GM21717 (cell line): ENCODE measurements at regions not wholly inside any gene's neighbourhood (a gene's known extent, or its start where the extent isn't known, plus 50 kb on each side); places are given as distances from the start of the nearest gene placed in this dataset.

Source experiments
- ATAC-seq: cut with Tn5 transposase; IDR thresholded peaks from one replicate; pipeline ENCODE4 v1.9.1; 2021; ENCODE audit warnings: mild to moderate bottlenecking, moderate library complexity; ENCODE audit not compliant: unreplicated experiment

DNA sequence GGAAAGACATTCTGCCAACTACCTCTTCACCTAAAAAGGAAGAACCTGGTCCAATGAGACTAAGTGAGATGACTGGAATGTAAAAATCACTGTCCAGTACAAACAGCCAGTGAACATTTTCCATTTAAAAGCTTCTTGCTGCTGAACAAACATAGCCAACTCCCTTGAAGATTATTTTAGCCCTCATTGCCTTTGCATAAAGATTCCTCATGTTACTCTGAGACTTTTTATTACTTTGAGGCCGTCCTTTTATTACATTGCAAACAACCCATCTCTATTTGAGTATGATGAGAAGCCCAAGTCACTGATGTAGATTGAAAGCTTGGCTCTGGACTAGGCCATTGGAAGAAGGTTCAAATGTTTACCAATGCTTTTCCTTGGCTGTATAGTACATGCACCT, 649.8 kb downstream of the CETN3 start:
- no peak for ATAC-seq

DNA sequence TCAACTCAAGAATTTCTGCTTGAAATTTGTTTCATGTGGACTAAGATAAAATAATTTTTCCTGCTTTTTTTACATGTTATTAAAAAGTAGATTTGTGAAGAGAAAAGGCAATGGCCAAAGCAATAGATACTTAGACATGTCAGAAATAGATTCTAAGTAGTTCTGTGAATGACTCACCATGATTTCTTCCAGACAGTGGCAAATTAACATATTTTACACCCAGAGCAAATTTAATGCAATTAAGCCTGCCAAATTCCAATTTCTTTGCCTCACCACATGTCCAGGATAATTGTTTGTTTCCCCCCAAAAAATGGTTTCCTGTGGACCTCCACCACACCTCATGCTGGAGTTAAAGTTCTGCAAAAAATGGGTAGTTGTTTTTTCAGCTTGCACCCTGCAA, 651.4 kb downstream of the CETN3 start:
- ATAC-seq = no peak

GRCh38 chr5:89756955-89757354, 652.6 kb downstream of the CETN3 start:
- ATAC-seq = no peak

DNA sequence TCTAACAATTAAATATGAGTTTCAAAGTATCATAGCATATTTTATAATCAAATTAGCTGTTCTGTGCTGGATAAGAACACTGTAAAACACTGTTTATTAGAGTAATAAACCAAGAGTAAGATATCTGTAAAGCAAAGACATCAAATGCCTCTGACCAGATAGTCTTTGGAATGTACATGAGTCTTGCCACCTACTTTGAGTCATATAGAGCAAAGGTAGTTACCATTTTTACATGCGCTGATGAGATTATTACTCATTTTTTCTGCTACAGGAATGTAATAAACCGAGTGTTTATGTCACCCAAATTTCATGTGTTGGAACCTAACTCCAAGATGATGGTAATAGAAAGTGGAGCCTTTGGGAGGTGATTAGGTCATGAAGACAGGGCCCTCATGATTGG, 654.5 kb downstream of the CETN3 start:
- ATAC-seq = no peak

- ATAC-seq = no peak
These were observed 674.5 kb downstream of the CETN3 start for GRCh38 chr5:89735082-89735481.

- no peak for ATAC-seq
These were observed 675.8 kb downstream of the CETN3 start for GRCh38 chr5:89733772-89734171.

DNA sequence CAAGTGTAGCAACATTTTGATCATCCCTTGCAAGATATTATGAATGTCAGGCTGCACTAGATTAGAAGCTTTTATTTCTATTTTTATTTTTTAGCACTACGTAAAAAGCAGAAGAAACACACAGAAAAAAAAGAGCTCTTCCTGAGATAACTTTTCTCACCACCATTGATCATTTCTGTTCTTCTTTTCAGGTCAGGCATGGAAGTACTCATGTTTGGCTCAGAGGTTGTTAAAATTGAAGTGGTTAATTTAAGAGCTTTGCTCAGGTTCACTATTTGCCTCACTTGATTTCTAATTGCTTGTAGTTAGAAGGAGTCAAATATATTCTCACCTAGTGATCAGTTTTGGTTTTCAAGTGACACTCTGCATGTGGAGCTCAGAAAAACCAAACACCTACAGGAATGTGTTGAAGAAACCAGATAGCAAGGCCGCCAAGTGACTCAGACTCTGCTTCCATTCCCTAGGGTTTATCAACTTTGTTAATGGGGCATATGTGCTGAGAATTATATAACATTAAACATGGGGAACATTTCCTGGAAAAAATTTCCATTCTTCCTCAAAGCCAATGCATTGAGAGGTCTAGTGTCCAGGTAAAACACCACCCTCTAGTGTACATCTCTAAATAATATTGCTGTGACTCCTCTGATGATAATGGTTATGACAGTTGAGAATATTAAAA, 679.8 kb downstream of the CETN3 start:
- ATAC-seq = no peak

DNA sequence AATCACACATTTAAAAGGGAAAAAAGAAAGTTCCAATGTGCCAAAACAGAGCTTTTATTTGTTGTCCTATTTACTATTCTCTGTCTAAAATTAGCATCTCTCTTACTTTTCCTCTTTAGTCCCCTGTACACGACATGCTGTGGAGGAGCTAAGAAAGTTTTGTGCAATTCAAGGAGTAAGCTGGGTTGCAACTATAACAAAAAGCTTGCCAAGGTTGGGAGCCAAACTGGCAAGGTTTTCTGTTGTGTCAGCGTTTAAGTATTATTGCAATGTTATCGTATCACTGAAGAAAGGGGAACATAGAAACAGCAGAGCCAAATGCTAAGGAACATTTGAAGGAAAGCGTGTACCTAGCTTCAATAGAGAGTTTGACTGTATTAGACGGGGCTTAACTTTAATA, 680.8 kb downstream of the CETN3 start:
- ATAC-seq = no peak

DNA sequence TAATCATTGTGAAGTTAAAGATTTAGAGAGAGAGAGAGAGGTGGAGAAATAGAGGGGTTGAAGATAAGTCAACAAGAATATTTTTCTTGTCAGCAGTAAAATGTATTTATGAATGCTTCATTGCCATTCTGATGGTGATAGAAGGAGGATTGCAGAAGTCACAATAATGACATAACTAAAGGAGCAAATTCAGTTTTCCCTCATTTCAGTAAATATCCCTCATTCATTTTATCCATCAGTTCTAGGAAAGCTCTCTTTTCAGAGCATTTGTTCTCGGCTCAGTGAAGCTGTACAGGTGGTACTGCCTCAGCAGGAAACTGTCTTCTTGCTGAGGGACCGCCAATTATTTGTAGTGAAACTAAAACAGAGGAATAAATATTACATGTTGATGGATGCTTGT, 681.4 kb downstream of the CETN3 start:
- no peak for ATAC-seq

DNA sequence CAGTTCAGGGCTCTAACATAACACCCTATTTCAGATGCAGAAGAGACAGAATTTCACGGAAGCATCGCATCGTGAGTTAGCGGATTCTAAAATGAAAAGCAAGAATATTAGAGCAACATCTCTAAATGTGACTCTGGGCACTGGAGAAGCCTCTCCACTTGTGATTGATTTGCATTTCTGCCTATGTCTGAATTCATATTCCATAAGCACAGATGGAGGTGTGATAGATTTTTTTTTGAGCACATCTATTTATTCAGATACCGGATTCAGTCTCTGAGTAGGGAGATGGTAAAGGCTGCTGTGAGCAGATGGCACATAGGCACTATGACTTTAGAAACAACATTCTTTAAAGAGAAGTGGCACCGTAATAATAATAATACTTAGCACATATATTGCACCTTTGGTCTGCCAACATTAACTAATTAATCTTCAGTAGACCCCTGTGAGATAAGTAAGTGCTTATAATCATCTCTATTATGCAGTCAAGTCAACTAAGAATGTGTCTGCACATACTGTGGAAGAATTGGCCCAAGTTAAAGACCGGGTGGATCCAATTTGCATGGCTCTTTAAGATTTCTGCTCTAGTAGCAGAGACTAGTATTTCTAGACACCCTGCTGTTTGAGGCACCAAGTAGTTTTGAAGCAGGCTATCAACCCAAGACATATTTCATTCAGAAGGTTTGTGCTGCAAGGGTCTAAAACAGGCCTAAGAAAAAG, 685.0 kb downstream of the CETN3 start:
- ATAC-seq = no peak

DNA sequence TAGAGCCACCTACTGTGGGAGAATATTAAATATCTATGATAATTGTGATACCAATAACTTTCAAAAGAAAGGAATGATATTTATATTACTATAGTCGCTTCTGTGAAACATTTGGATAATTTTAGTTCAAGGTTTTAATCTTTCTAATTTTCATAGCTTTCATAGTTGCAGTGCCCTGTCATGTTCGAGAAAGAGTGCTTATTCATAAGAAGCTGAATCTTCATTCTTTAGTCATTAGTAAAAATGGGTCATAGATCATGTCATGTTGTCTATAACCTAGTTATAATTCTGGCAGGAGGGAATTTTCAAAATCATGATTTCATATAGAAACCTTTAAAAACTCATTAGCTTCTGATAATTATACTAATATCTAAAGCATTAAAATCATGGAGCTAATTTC, 685.6 kb downstream of the CETN3 start:
- ATAC-seq = no peak

DNA sequence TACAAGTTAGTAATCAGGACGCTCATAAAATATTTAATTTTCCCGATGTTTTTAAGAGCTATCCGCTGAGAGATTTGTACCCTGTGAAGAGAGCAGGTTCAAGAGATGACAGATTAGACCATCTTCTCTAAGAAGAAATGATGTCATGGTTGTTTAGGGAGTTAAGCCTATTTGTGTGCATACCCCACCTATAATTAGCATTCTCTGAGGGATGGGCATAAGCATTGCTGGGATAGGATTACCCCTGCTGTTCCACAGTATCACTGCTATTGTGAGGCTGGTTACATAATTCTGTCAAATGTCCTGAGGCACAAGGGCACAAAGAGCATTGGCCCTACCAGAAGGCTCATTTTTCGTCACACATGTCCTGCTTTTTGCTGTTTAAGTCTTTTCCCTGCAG, 687.0 kb downstream of the CETN3 start:
- ATAC-seq = no peak

GRCh38 chr5:89721931-89722330, 687.6 kb downstream of the CETN3 start:
- ATAC-seq = no peak

DNA sequence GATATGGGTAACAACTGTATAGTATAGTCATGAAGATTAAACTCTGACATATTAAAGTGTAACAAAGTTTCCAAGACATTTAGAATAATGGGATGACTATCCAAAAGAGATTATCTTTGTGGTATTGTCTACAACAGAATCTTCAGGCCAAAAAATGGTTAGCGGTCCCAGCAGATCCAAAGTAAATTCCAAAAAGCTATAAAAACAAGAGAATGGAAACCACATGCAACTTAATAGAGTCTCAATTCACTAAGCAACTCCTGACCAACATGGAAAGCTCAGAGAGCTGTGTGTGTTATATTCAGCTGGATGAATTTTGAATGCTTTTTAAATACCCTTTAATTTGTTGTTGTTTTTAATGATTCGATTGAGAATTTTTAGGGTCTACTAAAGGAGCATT, 688.2 kb downstream of the CETN3 start:
- no peak for ATAC-seq

DNA sequence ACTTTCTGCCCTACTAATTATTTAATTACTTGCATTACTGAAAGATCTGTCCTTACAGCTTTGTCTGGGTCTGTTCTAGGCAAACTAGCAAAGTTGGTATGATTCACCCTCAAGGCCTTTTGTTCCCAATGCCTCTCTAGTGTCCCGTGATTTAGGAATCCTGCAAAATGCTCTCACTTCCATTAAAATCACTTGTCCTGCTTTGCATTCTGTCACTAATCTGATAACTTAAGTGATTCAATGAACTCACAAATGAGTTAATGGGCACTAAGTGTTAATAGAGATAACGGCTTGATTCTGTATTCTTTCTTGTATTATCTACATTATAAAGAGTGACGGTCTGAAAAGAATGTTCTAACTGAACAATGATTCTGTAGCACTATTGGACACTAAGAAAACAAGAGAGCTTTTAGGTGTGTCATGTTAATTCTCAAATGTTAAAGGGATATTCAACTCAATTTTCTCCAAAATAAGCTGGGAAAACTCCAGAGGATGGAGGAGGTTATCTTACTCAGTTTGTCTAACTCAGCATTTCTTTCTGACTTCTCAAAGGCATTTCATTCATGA, 697.3 kb downstream of the CETN3 start:
- ATAC-seq = no peak

DNA sequence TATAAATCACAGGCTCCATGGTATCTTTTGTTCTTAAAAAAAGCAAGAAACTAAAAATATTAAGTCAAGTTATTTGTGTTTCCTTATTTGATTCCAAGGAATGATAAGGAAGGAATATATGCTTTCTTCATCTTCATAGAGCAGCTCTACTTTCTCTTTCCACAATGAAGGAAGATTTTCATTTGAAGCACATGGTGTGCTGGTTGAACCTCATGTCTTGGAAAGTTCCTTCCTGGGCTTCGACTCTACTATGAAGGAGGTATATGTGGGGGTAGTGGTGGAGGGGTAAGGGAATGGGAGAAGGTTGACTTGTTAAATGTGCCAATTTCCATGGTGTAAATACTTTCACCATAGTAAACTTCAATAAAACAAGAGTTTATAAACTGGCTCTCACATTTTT, 698.0 kb downstream of the CETN3 start:
- ATAC-seq = no peak

DNA sequence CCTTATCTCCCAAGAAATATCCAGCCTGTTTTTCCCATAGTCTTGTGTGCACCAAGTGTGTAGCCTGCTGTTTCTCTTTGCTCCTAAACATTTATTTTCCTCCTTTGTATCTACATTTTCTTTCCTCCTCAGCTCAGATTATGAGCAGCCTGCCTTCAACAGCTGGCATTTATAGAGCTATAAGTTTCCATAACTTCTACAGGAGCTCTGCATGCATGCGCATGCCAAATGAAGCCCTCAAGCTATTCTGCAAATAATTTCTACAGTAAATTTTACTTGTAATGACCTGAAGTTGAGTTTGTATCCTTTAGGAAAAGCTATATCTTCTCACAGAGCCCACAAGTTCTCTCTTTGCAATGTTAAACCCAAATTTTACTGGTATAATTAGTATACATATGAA, 699.5 kb downstream of the CETN3 start:
- no peak for ATAC-seq

DNA sequence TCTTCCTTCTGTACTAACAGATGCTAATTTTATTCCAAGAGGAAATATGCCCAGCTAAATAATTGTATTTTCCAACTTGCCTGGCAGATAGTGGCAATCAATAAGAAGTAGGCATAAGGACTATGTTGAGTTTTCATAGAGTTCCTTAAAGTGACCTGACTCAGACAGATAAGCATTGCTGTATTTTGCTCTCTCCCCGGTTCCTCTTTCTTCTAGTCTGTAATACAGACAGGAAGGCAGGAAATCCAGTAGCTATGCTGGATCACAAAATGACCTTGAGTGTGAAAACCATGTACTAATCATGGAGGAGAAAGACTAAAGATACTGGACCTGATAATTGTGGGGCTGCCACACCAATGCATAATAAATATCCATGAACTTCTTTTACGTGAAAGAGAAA, 701.7 kb downstream of the CETN3 start:
- no peak for ATAC-seq

DNA sequence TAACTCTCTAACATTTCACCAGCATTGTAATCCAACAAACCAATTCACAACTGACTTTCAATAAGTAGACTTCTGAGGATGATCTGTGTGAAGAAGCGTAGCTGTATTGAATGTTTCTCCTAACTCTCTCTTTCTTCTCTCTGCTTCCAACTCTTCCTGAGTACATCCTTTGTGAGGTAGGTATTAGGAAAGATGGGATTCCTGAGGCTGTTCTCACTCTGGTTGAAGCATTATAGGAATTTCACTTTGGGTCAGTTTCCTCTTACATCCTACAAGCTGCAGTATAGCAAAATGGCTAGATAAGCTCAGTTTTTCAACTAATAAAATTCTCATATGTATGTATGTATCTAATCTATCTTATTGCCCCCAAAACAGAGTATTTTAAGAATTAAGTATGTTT, 702.8 kb downstream of the CETN3 start:
- ATAC-seq = no peak

DNA sequence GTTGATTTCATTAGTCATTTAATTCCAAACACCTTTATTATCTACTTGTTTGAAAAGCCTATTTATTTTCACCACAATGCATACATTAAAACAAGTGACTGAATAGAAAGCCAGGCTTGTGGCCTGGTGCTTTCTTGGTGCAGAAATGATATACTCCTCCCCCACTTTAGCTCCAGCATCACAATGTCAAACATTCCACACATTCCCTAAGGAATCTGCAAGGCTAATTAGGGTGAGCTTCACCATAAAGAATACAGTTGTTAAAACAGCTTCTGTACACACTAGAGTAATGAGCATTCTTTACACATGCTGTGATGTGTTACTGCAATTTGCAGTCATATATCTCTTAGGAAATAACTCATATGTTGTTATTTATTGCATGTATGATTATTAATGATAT, 705.7 kb downstream of the CETN3 start:
- no peak for ATAC-seq

GRCh38 chr5:89698028-89698427, 711.5 kb downstream of the CETN3 start:
- no peak for ATAC-seq

GRCh38 chr5:89697581-89697980, 712.0 kb downstream of the CETN3 start:
- no peak for ATAC-seq

GRCh38 chr5:89695371-89695770, 714.2 kb downstream of the CETN3 start:
- ATAC-seq = no peak
